Neural cell (in vitro differentiated cells): ENCODE measurements at regions not wholly inside any gene's neighbourhood (a gene's known extent, or its start where the extent isn't known, plus 50 kb on each side); places are given as distances from the start of the nearest gene placed in this dataset.

Experiments used
- EP300 ChIP-seq: fragments of 450-650 bp; conservative IDR thresholded peaks from 2 replicates; pipeline ENCODE4 v1.6.1; 2014; ENCODE audit warnings: antibody characterized with exemption, mild to moderate bottlenecking, moderate library complexity; ENCODE audit not compliant: poor library complexity, severe bottlenecking
- EZH2 ChIP-seq: fragments of 200-600, 300-800 bp; shearing (Covaris generic), sonication (generic); IDR thresholded peaks from 2 replicates; pipeline ENCODE4 v1.6.1; 2014; ENCODE audit warnings: antibody characterized with exemption, low read length, borderline replicate concordance, mild to moderate bottlenecking; ENCODE audit not compliant: insufficient read depth, poor library complexity, severe bottlenecking
- MXI1 ChIP-seq: fragments of 450-650 bp; conservative IDR thresholded peaks from 2 replicates; pipeline ENCODE4 v1.6.1; 2014; ENCODE audit warnings: antibody characterized with exemption, mild to moderate bottlenecking; ENCODE audit not compliant: poor library complexity, severe bottlenecking
- POLR2AphosphoS5 ChIP-seq: IDR thresholded peaks from 2 replicates; pipeline ENCODE4 v1.6.1; 2012
- RAD21 ChIP-seq: fragments of 450-650 bp; conservative IDR thresholded peaks from 2 replicates; pipeline ENCODE4 v1.6.1; 2014; ENCODE audit warnings: antibody characterized with exemption, mild to moderate bottlenecking, moderate library complexity
- SMC3 ChIP-seq: fragments of 450-650 bp; conservative IDR thresholded peaks from 2 replicates; pipeline ENCODE4 v1.6.1; 2014; ENCODE audit warnings: antibody characterized with exemption, mild to moderate bottlenecking, moderate library complexity; ENCODE audit not compliant: poor library complexity
- TAF1 ChIP-seq: IDR thresholded peaks from 2 replicates; pipeline ENCODE4 v1.6.1; 2012; ENCODE audit warnings: low read depth
- TF ChIP-seq, protein P1 (sequence below): fragments of 450-650 bp; IDR thresholded peaks from 2 replicates; pipeline ENCODE4 v1.5.1; 2014; ENCODE audit warnings: antibody characterized with exemption, mild to moderate bottlenecking, moderate library complexity; ENCODE audit not compliant: poor library complexity, severe bottlenecking
- TF ChIP-seq, protein P2 (sequence below): IDR thresholded peaks from 2 replicates; pipeline ENCODE4 v1.6.1; 2012; ENCODE audit warnings: borderline replicate concordance

GRCh38 chr7:51521054-51521453 lies 204.4 kb upstream of the COBL start:
- TF ChIP-seq, protein P1, sequence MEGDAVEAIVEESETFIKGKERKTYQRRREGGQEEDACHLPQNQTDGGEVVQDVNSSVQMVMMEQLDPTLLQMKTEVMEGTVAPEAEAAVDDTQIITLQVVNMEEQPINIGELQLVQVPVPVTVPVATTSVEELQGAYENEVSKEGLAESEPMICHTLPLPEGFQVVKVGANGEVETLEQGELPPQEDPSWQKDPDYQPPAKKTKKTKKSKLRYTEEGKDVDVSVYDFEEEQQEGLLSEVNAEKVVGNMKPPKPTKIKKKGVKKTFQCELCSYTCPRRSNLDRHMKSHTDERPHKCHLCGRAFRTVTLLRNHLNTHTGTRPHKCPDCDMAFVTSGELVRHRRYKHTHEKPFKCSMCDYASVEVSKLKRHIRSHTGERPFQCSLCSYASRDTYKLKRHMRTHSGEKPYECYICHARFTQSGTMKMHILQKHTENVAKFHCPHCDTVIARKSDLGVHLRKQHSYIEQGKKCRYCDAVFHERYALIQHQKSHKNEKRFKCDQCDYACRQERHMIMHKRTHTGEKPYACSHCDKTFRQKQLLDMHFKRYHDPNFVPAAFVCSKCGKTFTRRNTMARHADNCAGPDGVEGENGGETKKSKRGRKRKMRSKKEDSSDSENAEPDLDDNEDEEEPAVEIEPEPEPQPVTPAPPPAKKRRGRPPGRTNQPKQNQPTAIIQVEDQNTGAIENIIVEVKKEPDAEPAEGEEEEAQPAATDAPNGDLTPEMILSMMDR, result no peak
- no peak for TF ChIP-seq EP300
- TF ChIP-seq, protein P2, sequence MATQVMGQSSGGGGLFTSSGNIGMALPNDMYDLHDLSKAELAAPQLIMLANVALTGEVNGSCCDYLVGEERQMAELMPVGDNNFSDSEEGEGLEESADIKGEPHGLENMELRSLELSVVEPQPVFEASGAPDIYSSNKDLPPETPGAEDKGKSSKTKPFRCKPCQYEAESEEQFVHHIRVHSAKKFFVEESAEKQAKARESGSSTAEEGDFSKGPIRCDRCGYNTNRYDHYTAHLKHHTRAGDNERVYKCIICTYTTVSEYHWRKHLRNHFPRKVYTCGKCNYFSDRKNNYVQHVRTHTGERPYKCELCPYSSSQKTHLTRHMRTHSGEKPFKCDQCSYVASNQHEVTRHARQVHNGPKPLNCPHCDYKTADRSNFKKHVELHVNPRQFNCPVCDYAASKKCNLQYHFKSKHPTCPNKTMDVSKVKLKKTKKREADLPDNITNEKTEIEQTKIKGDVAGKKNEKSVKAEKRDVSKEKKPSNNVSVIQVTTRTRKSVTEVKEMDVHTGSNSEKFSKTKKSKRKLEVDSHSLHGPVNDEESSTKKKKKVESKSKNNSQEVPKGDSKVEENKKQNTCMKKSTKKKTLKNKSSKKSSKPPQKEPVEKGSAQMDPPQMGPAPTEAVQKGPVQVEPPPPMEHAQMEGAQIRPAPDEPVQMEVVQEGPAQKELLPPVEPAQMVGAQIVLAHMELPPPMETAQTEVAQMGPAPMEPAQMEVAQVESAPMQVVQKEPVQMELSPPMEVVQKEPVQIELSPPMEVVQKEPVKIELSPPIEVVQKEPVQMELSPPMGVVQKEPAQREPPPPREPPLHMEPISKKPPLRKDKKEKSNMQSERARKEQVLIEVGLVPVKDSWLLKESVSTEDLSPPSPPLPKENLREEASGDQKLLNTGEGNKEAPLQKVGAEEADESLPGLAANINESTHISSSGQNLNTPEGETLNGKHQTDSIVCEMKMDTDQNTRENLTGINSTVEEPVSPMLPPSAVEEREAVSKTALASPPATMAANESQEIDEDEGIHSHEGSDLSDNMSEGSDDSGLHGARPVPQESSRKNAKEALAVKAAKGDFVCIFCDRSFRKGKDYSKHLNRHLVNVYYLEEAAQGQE, result no peak
- TF ChIP-seq TAF1, result no peak
- TF ChIP-seq POLR2AphosphoS5, result no peak
- TF ChIP-seq EZH2, result no peak
- no peak for TF ChIP-seq RAD21
- TF ChIP-seq MXI1, result no peak
- no peak for TF ChIP-seq SMC3
